Suprapubic skin (tissue), 3 donors: ENCODE measurements at regions not wholly inside any gene's neighbourhood (a gene's known extent, or its start where the extent isn't known, plus 50 kb on each side); places are given as distances from the start of the nearest gene placed in this dataset.

Experiments used
- CTCF ChIP-seq, 2 donors: fragments of 200-600 bp in 1 of 2; fragments of 450-650 bp in 1 of 2; sonication (generic) in 1 of 2; IDR thresholded peaks; one replicate each; pipeline ENCODE4 v1.5.1; 2016 to 2019; ENCODE audit warnings: antibody characterized with exemption in 2 of 2, mild to moderate bottlenecking in 1 of 2, moderate library complexity in 1 of 2
- EP300 ChIP-seq: sonication (generic); formaldehyde crosslinking; IDR thresholded peaks from one replicate; pipeline ENCODE4 v1.6.1; 2017; ENCODE audit warnings: antibody characterized with exemption
- POLR2A ChIP-seq, 2 donors: fragments of 450-650 bp; IDR thresholded peaks; one replicate each; pipeline ENCODE4 v1.6.1; 2017; ENCODE audit warnings: antibody characterized with exemption in 2 of 2, mild to moderate bottlenecking in 2 of 2, moderate library complexity in 2 of 2

- no peak for TF ChIP-seq POLR2A (IDR thresholded peaks at IDR 0.05)
- TF ChIP-seq CTCF (IDR thresholded peaks at IDR 0.05), result no peak
- TF ChIP-seq EP300, result no peak
These were observed 116.3 kb downstream of the USP22 start for GRCh38 chr17:20926532-20926931.
